Posterior vena cava (tissue), 2 donors: ENCODE measurements at regions not wholly inside any gene's neighbourhood (a gene's known extent, or its start where the extent isn't known, plus 50 kb on each side); places are given as distances from the start of the nearest gene placed in this dataset.
A peak's percentile ranks its signal among the peaks of the same experiment; 100 is the strongest.

Source experiments
- DNase-seq: peaks from one replicate; pipeline ENCODE4 v3.0.0-alpha.2; 2020; ENCODE audit warnings: low spot score
- intact Hi-C, 2 donors: fragments of 100-400 bp; cut with DNase I; formaldehyde crosslinking; loops; one replicate each; pipeline versions ENCODE4 v1.14.1 to v1.14.2; 2022 to 2023
- donor health status: DM: yes; HTN: yes; CAD: no.
- donor health status: DM: yes; HTN: yes; CAD: no.

DNA sequence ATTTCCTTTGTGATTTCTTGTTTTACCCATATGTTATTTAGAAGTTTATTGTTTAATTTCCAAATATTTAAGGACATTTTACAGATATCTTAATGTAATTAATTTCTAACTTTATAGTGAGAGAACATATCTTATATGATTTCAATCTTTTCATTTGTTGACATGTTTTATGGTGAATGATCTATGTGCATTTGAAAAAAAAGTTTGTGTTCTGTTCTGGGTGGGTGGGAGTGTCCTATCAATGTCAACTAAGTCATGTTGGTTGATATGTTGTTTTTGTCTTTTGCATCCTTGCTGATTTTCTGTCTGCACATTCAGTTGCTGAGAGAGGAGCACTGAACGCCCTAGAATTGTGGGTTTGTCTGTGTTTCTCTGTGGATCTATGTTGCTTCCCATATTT is 50.3 kb upstream of the CBFA2T3 start:
- intact Hi-C loops: no loop called here
- no peak for DNase-seq

DNA sequence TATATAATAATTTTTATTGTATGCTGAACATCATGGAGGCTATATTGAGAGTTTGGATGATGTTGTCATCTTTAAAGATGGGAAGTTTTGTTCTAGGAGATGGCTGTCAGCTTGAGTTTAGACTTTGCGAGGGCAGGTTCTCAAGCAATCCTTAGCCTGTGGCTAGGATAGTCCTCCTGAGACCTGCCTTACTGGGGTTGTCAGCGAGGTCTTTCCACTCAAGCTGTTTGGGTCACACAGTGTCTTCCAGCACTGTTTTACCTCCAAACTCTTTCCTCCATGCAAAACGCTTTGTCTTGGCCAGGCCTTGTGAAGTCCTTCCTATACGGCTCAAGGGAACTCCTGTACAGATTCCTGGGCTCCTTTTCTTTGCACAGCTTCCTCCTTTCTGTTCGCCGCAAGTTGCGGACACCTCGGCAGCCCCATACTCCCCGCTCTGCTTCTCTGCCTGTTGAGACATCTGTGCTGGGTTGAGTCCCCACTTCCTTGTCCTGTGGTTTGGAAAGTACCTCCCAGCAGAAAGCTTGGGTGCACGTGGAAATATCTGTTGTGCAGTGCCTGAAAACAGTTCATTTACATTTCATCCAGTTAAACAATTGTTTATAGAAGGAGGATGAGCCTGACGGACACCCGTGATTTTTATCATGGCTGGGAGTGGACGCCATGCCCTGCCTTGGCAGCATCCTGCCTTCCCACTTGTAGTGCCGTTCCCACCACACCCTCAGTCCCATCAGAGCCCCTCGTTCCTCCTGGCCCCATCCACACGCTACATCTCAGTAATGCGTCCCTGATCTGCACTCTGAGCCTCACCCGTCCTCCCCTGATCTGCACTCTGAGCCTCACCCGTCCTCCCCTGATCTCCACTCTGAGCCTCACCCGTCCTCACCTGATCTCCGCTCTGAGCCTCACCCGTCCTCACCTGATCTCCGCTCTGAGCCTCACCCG is 55.0 kb upstream of the CBFA2T3 start:
- intact Hi-C loops: no loop called here
- DNase-seq: peak; percentile 85

DNA sequence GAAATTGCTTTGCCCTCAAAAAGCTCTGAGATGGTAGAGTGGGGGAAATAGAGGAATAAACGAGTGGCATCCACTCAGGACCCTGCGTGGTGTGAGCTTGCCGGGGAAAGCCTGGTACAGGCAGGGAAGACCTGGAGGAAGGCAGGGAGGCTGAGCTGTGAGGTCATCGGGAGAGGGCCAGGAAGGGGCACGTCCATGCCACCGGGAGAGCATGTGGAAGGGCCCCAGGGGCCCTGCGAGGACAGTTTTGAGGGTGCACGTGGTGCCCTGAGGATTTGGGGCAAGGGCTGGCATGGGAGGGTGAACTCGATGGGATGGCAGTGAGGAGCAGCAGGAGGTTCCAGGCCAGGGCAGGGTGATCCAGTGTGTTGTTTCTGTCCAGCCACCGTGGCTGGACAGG is 56.3 kb upstream of the CBFA2T3 start:
- intact Hi-C loops: no loop called here

DNA sequence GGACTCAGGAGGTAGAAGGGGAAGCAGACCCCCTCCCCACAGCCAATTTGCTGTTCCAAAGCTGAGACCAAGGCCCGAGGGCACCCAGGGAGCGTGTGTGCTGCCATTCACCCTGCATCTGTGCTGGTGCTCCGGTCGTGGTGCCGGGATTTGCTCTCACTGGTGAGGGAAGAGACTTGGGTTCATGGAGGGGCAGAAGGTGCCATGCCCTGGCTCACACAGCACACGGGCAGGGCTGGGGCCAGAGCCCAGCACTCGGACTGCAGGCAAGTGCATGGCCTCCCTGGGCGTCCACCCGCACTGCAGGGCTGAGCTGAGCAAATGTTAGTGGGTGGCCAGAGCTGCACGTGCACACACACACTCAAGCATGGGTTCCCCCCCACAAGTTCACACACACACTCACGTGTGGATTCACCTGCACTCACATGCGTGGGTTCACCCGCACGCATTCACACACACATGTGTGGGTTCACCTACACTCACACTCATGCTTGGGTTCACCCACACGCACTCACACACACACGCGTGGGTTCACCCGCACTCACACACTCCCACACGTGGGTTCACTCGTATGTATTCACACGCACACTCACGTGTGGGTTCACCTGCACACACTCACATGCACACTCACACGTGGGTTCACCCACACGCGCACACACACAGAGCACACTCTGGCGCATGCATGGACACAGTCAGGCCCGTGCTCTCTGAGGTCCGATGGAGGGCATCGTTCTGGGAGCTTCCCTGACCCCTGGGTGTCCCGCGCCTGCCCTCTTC is 57.0 kb upstream of the CBFA2T3 start:
- intact Hi-C loops: no loop called here
- peak; percentile 62 for DNase-seq

More for the DNA sequence above, 56.3 kb upstream of the CBFA2T3 start:
- peak; percentile 56 for DNase-seq

DNA sequence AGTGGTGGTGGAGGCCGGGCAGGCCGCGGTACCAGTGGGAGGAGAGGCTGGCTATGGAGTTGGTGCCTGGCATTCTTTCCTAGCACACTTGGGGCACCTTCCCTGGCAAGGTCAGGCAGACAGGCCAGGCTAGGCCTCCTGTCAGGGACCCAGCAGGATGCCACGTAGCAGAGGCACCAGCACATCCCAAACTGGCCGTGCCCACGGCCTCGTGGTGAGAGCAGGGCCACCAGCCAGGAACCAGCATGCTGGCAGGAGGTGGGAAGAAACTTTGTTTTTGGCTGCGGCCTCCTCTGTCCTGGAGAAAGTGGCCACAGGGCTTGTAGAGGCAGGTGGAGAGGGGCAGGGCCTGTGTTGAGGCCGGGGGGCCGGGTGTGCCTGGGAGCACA is 57.6 kb upstream of the CBFA2T3 start:
- DNase-seq: peak; percentile 58
- intact Hi-C loops: no loop called here

DNA sequence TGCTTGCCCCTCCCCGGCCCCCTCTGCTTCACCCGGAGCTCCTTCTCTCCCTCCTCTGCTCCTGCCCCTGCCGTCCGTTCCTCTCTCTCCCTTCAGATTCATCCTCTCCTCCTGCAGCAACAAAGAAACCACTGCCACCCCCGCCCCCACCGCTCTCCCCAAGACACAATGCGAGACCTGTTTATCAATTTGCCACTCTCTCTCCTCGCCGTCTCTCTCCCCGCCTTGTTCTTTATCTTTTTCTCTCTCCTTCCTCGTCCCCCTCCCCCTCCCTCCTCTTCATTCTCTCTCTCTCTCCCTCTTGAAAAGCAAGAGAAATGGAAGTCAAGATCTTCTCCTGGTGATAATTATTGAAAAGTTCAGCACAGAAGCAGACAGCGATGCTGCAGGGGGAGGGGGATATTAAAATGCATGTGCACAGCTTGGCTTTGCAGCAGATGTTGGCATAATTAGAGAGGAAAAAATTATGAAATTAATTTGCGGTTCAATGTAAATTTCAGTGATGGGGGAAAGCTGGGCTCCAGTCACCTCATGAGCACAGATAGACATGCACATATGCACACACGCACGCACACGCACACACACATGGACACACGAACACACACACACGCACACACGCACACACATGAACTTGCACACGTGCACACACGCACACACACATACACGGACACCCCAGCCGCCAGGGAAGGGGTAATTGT is 58.1 kb upstream of the CBFA2T3 start:
- no peak for DNase-seq
- intact Hi-C loops: no loop called here

DNA sequence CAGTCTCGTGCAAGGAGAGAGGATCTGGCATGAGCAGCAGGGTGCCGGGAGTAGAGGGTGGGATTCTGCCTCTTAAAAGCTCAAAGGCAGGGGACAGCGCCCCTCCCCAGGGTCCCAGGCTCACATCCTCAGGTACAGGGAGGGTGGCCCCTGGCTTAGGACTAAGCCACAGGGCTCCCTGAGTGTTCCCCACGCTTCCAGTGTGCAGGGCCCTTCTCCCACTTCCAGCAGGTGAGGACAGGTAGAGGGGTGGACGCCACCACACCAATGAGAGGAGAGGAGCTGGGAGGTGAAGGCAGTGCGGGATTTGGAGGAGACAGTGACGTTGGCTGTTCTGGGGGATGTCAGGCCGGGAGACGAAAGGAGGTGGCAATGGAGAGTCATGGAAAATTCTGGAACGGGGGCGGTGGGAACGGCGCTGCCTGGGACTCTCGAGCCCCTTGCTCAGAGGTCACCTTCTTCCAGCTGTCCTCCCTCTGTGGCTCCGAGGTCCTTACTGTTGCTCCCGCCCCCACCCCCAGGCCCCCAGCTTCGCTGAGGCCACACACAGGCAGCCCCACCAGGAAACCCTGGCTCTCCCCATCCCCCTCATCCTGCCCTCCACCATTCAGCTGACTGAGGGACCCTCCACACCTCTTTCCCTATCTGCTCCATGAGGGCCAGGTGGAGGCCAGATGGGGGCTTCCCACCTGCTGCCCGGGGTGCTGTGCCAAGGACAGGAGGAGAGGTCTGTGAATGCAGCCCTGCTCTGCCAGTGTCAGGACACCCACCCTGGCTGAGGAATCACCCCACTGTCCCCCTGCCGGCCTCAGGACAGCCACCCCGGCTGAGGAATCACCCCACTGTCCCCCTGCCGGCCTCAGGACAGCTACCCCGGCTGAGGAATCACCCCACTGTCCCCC is 57.7 kb upstream of the ACSF3 start:
- DNase-seq: peak; percentile 64
- intact Hi-C loops: loop anchor here in 1 of 2 donors (1.0 kb wide), 1 partner anchor 26 kb away; no protein-coding TSS in a partner anchor

DNA sequence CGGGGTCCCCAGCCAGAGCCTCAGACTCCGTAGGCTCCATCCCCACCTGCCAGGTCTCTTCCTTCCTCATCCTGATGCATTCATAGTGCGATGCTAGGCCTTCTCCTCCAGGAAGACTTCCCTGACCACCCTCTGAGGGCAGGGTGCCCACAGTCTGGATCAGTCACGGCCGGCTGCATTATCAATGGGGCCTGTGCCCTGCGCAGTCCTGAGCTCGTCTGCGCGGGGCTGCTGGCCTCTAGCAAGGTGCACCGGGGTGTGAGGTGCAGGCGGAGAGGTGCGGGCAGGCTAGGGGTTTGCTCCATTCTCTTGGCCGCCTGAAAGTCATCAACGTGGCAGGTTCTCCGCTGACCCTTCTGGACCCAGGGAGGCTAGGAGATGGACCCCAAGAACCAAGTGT is 56.9 kb upstream of the ACSF3 start:
- DNase-seq: peak; percentile 44
- intact Hi-C loops: loop anchor here in 1 of 2 donors (1.0 kb wide), 1 partner anchor 26 kb away; no protein-coding TSS in a partner anchor

DNA sequence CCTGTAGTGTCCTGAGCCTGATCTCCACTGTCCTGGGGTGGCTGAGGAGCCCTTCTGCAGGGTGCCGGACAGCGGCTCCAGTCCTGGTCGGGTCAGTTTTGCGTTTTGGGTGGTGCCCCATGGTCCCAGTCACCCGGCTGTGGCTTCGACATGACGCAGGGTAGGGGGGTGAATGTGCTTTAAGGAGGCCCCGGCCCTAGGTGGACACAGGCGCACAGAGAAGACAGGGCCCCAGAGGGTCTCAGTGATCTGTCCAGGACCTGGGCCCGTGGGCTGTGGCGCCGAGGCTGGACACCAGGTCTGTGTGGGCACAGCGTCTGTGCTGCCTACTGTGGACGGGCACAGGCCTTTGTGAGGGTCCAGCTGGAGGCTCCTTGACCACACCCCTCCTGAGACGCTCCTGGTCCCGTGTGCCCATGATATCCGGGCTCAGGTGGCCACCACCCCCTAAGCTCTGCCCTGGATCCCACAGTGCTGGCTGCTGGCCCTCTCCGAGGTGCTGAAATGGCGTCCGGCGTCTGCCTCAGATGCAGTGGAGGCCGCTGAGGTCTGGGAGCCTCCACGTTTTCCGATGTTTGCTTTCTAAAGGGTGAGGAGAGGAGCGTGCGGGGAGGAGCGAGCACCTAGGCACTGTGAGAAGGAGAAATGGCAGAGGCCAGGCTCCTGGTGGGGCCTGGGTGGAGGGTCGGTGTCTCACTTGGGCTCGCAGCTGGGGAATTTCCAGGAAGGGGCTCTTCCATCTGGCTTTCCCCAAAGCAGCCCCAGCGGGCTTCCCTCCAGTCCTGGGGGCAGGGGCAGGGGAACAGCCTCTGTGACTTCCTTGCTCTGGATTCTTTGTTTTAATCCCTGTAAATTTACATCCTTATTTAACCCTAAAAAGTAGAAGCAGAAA is 56.1 kb upstream of the ACSF3 start:
- intact Hi-C loops: no loop called here
- peak; percentile 78 for DNase-seq

DNA sequence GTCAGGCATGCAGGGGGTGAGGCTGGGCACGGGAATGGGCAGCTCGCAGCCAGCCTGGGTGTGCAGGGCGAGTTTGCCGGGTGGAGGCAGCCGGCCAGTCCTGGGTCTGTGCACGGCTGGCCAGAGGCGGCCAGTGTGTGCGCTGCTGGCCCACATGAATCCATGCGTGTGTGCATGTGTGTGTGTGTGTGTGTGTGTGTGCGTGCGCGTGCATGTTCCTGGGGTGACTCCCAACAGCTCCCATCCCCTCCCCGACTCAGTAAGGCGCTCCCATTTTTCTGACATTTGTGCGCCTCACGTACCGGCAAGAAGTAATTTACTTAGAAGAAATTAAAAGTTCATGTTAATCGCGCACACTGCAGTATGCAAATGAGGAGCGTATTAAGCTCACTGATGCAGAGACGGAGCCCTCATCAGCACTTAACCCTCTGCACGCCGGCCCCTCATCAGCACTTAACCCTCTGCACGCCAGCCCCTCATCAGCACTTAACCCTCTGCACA is 55.4 kb upstream of the ACSF3 start:
- DNase-seq: peak; percentile 47
- intact Hi-C loops: no loop called here

DNA sequence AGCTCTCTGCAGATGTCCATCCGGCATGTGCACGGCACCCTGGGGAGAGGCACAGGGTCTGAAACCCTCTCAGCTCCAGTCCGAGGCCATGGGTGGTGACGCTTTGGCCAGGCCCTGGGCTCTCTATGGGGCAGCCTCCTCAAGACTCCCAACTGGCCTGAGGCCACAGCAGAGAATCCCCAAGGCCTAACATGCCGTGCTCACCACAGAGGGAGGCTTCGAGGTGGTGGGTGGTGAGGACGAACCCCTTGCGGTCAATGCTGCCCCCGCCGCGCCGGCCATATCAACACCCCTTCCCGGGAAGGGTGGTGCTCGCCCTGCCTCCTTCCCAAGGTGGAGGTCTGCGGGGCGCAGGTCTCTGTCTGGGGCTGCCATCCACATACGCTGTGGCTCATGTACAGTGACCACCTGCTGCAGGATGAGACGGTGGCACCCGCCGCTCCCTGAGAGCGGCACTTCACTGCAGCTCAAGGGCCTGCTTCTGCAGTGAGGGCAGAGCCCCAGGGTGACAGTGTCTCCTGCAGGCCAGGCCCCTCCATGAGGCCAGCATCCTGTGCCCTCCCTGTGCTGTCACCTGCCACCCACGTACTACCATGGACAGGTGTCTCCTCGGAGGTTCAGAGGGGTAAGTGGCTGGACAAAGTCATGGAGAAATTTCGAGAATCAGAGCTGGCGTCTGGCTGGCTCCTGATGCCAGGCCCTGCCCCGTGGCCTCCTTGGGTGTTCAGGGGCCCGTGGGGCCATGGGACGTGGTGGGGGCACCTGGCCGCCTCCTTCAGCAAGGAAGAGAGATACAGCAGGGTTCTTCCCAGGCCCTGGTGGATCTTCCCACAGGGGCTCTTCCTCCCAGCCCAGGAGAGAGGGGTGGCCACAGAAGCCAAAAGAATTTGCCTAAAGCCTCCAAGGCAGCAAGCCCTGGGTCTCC is 54.6 kb upstream of the ACSF3 start:
- intact Hi-C loops: no loop called here
- DNase-seq: peak; percentile 80

DNA sequence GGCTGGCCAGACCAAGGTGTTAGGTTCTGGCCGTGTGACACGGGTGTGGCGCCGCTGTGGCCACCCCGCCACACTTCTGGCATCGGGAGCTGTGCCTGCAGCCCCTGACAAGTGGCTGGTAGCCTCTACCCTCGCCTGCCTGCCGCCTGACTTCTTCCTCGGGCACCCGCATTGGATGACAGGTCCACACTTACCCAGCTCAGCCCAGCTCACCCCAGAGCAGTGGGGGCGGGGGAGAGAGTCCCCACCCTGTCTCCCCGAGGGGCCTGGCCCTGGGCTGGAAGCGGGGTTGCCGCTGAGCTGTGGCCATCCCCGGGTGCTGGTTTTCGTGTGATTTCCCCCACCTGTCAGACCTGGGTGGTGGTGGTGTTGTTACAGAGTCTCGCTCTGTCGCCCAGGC is 53.9 kb upstream of the ACSF3 start:
- intact Hi-C loops: no loop called here
- peak; percentile 66 for DNase-seq

DNA sequence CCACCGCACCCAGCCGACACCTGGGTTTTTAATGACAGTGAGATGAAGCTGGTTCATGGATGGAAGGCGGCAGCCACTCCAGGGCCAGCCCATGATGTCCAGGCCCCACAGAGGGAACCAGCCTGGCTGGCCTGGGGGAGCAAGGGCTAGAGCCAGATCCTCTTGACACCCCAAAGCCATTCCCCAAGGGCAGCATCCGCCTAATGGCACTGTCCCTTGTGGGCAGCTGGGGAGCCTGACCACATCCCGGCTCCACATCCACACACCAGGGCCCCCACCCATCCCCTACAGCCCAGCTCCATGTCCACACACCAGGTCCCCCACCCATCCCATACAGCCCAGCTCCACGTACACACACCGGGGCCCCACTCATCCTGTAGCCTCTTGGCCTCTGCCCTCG is 53.3 kb upstream of the ACSF3 start:
- intact Hi-C loops: no loop called here
- peak; percentile 66 for DNase-seq

DNA sequence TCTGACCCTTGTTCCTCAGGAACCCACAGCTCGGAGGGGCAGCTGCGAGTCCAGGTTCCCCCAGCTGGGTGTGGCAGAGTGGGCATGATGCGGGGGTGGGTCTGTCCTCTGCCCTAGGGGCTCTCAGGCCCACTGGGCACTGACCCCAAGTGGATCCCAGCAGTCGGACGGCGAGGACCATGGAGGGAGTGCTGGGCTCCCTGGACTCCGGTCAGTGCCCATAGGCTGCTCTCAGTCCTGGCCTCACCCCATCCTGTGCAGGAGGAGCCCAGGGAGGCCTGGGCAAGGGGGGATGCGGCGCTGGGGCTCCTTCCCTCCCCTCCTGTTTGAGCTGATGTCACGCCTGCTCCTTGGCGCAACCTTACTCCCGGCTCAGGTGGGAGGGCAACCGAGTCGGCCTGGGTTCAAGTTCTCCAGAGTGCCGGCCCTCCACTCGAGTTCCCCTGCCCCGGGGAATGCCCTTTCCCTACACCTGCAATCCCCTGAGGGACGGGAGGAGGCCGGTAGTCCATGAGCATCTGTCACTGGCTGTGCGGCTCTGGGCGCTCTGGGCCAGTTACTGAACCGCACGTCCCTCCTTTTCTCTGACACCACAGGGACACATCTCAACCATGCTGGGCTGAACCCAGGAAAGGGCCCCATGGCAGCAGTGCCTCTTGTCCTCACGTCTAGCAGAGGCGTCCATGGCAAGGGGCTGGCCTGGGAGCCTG is 52.6 kb upstream of the ACSF3 start:
- intact Hi-C loops: no loop called here
- peak; percentile 72 for DNase-seq

DNA sequence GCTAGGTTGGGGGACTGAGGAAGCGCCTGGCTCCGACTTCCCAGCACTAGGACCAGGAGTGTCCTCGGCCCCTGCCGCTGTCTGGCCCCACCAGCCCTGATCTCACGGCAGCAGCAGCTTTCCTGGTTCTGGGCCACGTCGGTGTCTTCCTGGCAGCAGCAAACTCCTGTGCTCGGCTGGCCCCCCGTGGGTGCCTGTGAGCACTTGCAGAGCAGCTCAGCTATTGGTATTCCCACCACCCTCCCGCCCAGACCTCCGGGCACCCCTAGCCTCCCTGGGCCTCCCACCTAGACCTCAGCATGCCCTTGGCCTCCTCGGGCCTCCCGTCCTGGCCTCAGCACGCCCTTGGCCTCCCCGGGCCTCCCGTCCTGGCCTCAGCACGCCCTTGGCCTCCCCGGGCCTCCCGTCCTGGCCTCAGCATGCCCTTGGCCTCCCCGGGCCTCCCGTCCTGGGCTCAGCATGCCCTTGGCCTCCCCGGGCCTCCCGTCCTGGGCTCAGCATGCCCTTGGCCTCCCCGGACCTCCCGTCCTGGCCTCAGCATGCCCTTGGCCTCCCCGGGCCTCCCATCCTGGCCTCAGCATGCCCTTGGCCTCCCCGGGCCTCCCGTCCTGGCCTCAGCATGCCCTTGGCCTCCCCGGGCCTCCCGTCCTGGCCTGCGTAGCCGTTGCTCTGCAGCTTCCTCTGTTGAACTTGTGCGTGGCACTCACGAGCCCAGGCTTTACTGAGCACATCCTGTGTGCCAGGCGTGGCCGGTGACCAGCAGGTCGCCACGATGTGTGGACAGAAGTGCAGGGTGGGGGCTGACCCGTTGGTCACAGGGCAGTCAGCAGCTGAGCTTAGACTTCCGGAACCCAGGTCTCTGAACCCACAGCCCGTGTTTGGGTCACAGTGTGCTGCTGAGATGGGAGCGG is 51.8 kb upstream of the ACSF3 start:
- intact Hi-C loops: no loop called here
- peak; percentile 68 for DNase-seq
